HFFc6 (cell line): ENCODE measurements at regions not wholly inside any gene's neighbourhood (a gene's known extent, or its start where the extent isn't known, plus 50 kb on each side); places are given as distances from the start of the nearest gene placed in this dataset.

Source experiments
- DNase-seq: peaks from one replicate; pipeline ENCODE4 v3.0.0-alpha.2; 2018
- H3K27ac Mint-ChIP-seq: 2 replicates; pipeline ENCODE4 v1.8.0; 2020; ENCODE audit warnings: mild to moderate bottlenecking, mixed read lengths
- H3K27me3 Mint-ChIP-seq: 2 replicates; pipeline ENCODE4 v1.8.0; 2021; ENCODE audit warnings: mild to moderate bottlenecking, moderate library complexity, mixed read lengths; ENCODE audit not compliant: insufficient read depth
- H3K36me3 Mint-ChIP-seq: 2 replicates; pipeline ENCODE4 v1.8.0; 2021; ENCODE audit warnings: low read depth, mixed read lengths
- H3K4me1 Mint-ChIP-seq: 2 replicates; pipeline ENCODE4 v1.8.0; 2020; ENCODE audit warnings: low read depth, mixed read lengths
- H3K4me3 Mint-ChIP-seq: 2 replicates; pipeline ENCODE4 v1.8.0; 2020; ENCODE audit warnings: mild to moderate bottlenecking, moderate library complexity, mixed read lengths
- H3K9me3 Mint-ChIP-seq: 2 replicates; pipeline ENCODE4 v1.8.0; 2020; ENCODE audit warnings: mild to moderate bottlenecking, mixed read lengths
- TF ChIP-seq, protein P1 (sequence below): fragments of 200-600 bp; sonication (generic); IDR thresholded peaks from 2 replicates; pipeline ENCODE4 v1.5.0; 2021; ENCODE audit warnings: antibody characterized with exemption, mild to moderate bottlenecking

DNA sequence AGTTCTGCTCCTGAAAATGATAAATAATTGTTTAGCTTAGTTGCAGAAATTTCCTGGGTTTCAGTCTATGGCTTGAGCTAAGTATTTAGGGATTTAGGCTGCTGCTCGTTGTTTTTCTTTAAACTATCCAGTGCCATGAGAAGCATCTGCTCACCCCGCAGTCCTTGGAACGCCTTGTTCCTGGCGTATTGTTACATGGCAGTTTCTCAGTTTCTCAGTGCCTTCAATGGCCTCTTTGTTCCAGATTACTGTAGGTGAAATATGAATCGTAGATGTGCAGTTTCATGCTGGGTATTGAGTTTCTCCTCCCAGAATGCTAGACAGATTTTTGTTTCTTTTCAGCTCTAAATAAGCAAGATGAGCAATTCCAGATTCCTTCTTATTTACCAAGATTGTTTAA, 269.5 kb upstream of the GBE1 start:
- TF ChIP-seq, protein P1, sequence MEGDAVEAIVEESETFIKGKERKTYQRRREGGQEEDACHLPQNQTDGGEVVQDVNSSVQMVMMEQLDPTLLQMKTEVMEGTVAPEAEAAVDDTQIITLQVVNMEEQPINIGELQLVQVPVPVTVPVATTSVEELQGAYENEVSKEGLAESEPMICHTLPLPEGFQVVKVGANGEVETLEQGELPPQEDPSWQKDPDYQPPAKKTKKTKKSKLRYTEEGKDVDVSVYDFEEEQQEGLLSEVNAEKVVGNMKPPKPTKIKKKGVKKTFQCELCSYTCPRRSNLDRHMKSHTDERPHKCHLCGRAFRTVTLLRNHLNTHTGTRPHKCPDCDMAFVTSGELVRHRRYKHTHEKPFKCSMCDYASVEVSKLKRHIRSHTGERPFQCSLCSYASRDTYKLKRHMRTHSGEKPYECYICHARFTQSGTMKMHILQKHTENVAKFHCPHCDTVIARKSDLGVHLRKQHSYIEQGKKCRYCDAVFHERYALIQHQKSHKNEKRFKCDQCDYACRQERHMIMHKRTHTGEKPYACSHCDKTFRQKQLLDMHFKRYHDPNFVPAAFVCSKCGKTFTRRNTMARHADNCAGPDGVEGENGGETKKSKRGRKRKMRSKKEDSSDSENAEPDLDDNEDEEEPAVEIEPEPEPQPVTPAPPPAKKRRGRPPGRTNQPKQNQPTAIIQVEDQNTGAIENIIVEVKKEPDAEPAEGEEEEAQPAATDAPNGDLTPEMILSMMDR, result no peak
- DNase-seq, result no peak
- no peak overlapping the region for H3K27ac Mint-ChIP-seq
- no peaks in the 10 kb centered on the region for H3K36me3 Mint-ChIP-seq
- no peak overlapping the region for H3K4me3 Mint-ChIP-seq
- H3K27me3 Mint-ChIP-seq, result peaks cover 1% of the 10 kb centered on the region; the same call in 1 of the 2 replicates
- 0 out of 2 replicates have a peak, but pooled peaks cover 6% of the 10 kb centered on the region for H3K9me3 Mint-ChIP-seq
- no peaks in the 10 kb centered on the region for H3K4me1 Mint-ChIP-seq

DNA sequence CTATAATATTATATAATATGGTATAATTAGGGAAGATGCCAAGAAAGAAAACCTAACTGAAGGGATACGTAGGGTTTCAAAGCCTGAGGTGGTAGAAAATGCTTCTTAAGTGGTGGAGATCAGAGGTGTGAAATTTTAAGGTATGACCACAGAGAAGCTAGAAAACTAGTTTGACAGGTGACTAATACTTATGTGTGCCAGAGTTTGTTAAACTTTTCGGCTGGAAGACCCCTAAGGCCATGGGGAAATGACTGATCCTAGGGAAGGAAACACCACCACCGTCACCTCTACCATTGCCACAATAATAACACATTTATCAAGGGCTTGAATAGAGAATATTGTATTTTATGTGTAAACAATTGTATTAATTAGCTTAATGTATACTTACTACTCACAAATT, 261.4 kb upstream of the GBE1 start:
- Mint-ChIP-seq H3K27ac (no peak overlapping the region), H3K36me3 (no peaks in the 10 kb centered on the region)

DNA sequence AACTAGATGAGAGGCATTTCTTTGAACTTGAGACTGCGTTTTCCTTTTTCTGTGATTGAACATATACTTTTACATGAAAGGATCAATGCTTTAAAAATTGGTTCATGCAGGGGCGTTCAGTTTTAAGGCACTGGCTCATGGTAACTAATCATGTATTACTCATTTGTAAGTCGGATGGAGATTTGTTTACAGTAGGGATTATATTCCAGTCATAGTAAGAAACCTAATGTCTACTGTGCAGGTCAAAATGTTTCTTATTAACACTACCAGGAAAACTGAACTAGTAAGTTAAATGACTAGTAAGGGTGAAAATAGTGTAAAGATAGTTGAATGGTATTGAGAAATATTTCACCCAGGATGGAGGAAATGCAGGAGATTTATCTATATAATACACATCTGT, 258.8 kb upstream of the GBE1 start:
- Mint-ChIP-seq H3K4me3 (no peak overlapping the region), H3K27me3 (no peaks in the 10 kb centered on the region; the same call in 1 of the 2 replicates), H3K9me3 (peaks cover 3% of the 10 kb centered on the region), H3K36me3 (no peaks in the 10 kb centered on the region), H3K4me1 (no peaks in the 10 kb centered on the region), H3K27ac (no peak overlapping the region)
- TF ChIP-seq, protein P1, result no peak
- no peak for DNase-seq

More for the DNA sequence above, 261.4 kb upstream of the GBE1 start:
- Mint-ChIP-seq H3K9me3 (no peaks in the 10 kb centered on the region), H3K27me3 (peaks cover 1% of the 10 kb centered on the region; the same call in 1 of the 2 replicates), H3K4me1 (no peaks in the 10 kb centered on the region), H3K4me3 (no peak overlapping the region)
- no peak for DNase-seq
- TF ChIP-seq, protein P1, result no peak

DNA sequence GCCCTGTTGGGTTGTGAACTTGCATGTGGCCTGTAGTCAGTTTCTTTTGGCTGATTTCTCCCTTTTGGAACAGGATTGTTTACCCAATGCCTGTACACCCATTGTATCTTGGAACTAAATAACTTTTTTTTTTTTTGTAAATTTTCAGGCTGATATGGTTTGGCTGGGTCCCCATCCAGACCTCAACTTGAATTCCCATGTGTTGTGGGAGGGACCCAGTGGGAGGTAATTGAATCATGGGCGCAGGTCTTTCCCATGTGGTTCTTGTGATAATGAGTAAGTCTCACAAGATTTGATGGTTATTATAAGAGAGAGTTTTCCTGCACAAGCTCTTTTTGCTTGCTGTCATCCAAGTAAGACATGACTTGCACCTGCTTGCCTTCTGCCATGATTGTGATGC, 253.8 kb upstream of the GBE1 start:
- no peaks in the 10 kb centered on the region for H3K4me1 Mint-ChIP-seq
- no peak for DNase-seq
- H3K27me3 Mint-ChIP-seq, result no peaks in the 10 kb centered on the region; the same call in 1 of the 2 replicates
- TF ChIP-seq, protein P1, result no peak
- H3K4me3 Mint-ChIP-seq, result no peak overlapping the region
- no peaks in the 10 kb centered on the region for H3K36me3 Mint-ChIP-seq
- H3K9me3 Mint-ChIP-seq, result peaks cover 3% of the 10 kb centered on the region
- H3K27ac Mint-ChIP-seq, result no peak overlapping the region

DNA sequence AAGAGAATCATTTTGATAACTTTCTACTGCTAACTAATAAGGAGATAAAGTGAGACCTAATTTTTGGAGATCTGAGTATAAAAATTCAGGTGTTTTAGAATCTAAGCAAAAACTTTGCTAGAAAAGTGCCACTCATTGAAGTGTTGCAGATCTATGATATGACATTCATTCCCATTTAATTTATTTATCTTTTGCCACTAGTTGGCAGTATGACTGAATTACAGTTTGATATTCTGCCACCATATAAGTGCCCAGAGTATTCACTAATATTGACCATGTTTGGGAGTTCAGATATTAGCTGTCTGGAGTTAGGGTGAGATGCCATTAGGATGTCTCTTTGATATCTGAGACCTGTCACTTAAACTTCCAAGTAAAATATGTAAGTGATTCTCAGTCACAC, 251.3 kb upstream of the GBE1 start:
- TF ChIP-seq, protein P1, result peak; percentile 51; the same call in 1 of the 2 replicates
- H3K27ac Mint-ChIP-seq, result no peak overlapping the region
- H3K27me3 Mint-ChIP-seq, result no peaks in the 10 kb centered on the region; the same call in 1 of the 2 replicates
- peaks cover 8% of the 10 kb centered on the region for H3K9me3 Mint-ChIP-seq
- no peak for DNase-seq
- no peaks in the 10 kb centered on the region for H3K36me3 Mint-ChIP-seq
- no peak overlapping the region for H3K4me3 Mint-ChIP-seq
- H3K4me1 Mint-ChIP-seq, result no peaks in the 10 kb centered on the region

DNA sequence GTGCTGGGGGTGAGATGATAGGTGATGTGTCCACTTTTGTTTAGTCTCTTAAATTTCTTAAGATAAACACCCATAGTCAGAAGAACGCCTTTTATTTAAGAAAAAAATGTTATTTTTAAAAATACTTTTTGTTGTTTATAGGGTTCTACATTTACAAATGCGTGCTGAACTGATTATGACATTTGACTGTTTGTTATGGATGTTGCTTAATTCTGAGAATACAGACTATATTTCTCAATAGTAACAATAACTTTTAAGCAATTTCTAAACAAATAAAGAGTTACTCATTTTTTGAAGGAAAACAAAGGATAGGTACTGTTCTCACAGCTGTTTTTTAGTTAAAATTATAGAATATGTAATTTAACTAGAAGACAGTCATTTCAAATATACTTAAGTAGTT, 249.9 kb upstream of the GBE1 start:
- no peak for DNase-seq
- Mint-ChIP-seq H3K27me3 (no peaks in the 10 kb centered on the region; the same call in 1 of the 2 replicates), H3K4me3 (no peak overlapping the region), H3K27ac (no peak overlapping the region), H3K9me3 (peaks cover 21% of the 10 kb centered on the region), H3K4me1 (no peaks in the 10 kb centered on the region), H3K36me3 (no peaks in the 10 kb centered on the region)
- TF ChIP-seq, protein P1, result no peak
